Glutamatergic neuron (in vitro differentiated cells): ENCODE measurements at regions not wholly inside any gene's neighbourhood (a gene's known extent, or its start where the extent isn't known, plus 50 kb on each side); places are given as distances from the start of the nearest gene placed in this dataset.

ENCODE experiments used
- DNase-seq: peaks from one replicate; pipeline ENCODE4 v3.0.0; 2022
- H3K27ac Mint-ChIP-seq: one replicate; pipeline ENCODE4 v1.8.0; 2020; ENCODE audit warnings: mild to moderate bottlenecking, mixed read lengths, inconsistent platforms; ENCODE audit not compliant: unreplicated experiment
- H3K27me3 Mint-ChIP-seq: one replicate; pipeline ENCODE4 v1.8.0; 2020; ENCODE audit warnings: mild to moderate bottlenecking, moderate library complexity, mixed read lengths, inconsistent platforms; ENCODE audit not compliant: unreplicated experiment
- H3K36me3 Mint-ChIP-seq: one replicate; pipeline ENCODE4 v1.8.0; 2020; ENCODE audit warnings: mild to moderate bottlenecking, mixed read lengths, inconsistent platforms; ENCODE audit not compliant: unreplicated experiment
- H3K4me1 Mint-ChIP-seq: one replicate; pipeline ENCODE4 v1.8.0; 2020; ENCODE audit warnings: mild to moderate bottlenecking, low read depth, mixed read lengths, inconsistent platforms; ENCODE audit not compliant: unreplicated experiment
- H3K4me3 Mint-ChIP-seq: one replicate; pipeline ENCODE4 v1.8.0; 2020; ENCODE audit warnings: mild to moderate bottlenecking, mixed read lengths, inconsistent platforms; ENCODE audit not compliant: unreplicated experiment
- H3K9me3 Mint-ChIP-seq: one replicate; pipeline ENCODE4 v1.8.0; 2020; ENCODE audit warnings: mild to moderate bottlenecking, moderate library complexity, mixed read lengths, inconsistent platforms; ENCODE audit not compliant: unreplicated experiment
- TF ChIP-seq, protein P1 (sequence below): fragments of 200-600 bp; sonication (generic); IDR thresholded peaks from one replicate; pipeline ENCODE4 v1.5.0; 2021; ENCODE audit not compliant: partially characterized antibody, unreplicated experiment

GRCh38 chr7:56483861-56484550, 367.8 kb upstream of the NUPR2 start:
- no peak overlapping the region for H3K27ac Mint-ChIP-seq
- H3K4me1 Mint-ChIP-seq = no peaks in the 10 kb centered on the region
- peaks cover 5% of the 10 kb centered on the region for H3K36me3 Mint-ChIP-seq
- H3K4me3 Mint-ChIP-seq = no peak overlapping the region
- TF ChIP-seq, protein P1, sequence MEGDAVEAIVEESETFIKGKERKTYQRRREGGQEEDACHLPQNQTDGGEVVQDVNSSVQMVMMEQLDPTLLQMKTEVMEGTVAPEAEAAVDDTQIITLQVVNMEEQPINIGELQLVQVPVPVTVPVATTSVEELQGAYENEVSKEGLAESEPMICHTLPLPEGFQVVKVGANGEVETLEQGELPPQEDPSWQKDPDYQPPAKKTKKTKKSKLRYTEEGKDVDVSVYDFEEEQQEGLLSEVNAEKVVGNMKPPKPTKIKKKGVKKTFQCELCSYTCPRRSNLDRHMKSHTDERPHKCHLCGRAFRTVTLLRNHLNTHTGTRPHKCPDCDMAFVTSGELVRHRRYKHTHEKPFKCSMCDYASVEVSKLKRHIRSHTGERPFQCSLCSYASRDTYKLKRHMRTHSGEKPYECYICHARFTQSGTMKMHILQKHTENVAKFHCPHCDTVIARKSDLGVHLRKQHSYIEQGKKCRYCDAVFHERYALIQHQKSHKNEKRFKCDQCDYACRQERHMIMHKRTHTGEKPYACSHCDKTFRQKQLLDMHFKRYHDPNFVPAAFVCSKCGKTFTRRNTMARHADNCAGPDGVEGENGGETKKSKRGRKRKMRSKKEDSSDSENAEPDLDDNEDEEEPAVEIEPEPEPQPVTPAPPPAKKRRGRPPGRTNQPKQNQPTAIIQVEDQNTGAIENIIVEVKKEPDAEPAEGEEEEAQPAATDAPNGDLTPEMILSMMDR = no peak
- H3K9me3 Mint-ChIP-seq = peaks cover 20% of the 10 kb centered on the region
- no peak for DNase-seq
- peaks cover 4% of the 10 kb centered on the region for H3K27me3 Mint-ChIP-seq

- Mint-ChIP-seq H3K4me3 (no peak overlapping the region), H3K4me1 (no peaks in the 10 kb centered on the region), H3K27me3 (peaks cover 5% of the 10 kb centered on the region), H3K27ac (no peak overlapping the region), H3K9me3 (peaks cover 20% of the 10 kb centered on the region), H3K36me3 (peaks cover 7% of the 10 kb centered on the region)
- no peak for DNase-seq
- TF ChIP-seq, protein P1 = no peak
Measured at GRCh38 chr7:56483153-56483552, 366.9 kb upstream of the NUPR2 start.

DNA sequence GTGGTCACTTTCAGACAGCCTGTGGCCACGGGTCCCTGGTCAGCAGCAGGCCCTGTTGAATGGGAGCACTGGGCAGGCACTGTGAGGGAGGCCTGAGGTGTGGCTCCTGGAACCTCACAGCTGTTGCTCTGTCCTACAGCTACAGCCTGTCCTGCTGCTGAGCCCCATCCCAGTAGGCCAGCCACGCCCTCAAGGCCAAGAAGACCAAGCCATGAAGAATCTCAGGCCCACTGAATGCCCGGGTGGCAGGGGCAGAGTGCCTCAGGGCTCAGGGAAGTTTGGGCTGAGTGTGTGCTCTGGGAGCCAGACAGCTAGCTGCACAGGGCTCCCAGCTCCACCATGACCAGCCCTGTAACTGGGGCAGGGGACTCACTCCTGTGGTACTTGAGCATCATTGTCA, 363.5 kb upstream of the NUPR2 start:
- H3K27ac Mint-ChIP-seq = no peak overlapping the region
- H3K27me3 Mint-ChIP-seq = peaks cover 6% of the 10 kb centered on the region
- H3K4me1 Mint-ChIP-seq = no peaks in the 10 kb centered on the region
- H3K4me3 Mint-ChIP-seq = no peak overlapping the region
- no peak for DNase-seq
- peaks cover 5% of the 10 kb centered on the region for H3K36me3 Mint-ChIP-seq
- TF ChIP-seq, protein P1 = no peak
- peaks cover 29% of the 10 kb centered on the region for H3K9me3 Mint-ChIP-seq

DNA sequence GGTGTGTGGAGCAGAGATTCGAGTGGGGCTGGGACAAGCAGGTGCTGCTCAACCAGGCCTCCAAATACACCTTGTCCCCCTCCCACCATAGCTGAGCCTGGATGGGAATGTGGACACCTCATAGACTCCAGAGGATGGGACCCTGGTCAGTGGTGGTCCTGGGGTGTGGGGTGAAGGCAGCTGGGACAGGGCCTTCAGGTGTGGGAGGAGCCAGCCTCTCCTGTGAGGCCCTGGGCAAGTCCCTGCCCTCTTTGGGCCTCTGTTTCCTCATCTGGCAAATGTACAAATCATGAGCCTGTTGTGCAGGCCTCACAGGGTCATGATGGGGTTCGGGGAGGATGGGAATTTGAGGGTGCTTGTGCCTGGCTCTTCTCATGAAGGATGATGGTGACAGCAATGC, 362.9 kb upstream of the NUPR2 start:
- Mint-ChIP-seq H3K36me3 (peaks cover 5% of the 10 kb centered on the region), H3K4me3 (no peak overlapping the region), H3K9me3 (peaks cover 28% of the 10 kb centered on the region), H3K27ac (no peak overlapping the region), H3K27me3 (peaks cover 6% of the 10 kb centered on the region), H3K4me1 (no peaks in the 10 kb centered on the region)
- TF ChIP-seq, protein P1 = no peak
- DNase-seq = no peak

DNA sequence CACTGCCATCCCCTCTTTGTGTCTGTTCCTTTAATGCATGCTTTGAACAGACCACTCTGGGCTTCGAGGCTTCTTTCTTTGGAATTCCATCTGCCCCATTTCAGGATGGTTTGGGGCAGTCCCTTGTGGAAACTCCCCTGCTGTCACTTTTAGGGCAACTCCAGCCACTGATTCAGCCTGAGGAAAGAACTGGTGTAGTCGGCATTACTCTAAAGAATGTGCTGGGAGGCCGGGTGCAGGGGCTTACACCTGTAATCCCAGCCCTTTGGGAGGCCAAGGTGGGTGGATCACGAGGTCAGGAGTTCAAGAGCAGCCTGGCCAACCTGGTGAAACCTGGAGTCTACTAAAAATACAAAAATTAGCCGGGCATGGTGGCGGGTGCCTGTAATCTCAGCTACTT, 358.1 kb upstream of the NUPR2 start:
- no peak overlapping the region for H3K4me3 Mint-ChIP-seq
- TF ChIP-seq, protein P1 = no peak

More for the DNA sequence above, 358.1 kb upstream of the NUPR2 start:
- Mint-ChIP-seq H3K36me3 (peaks cover 5% of the 10 kb centered on the region), H3K4me1 (no peaks in the 10 kb centered on the region), H3K27ac (no peak overlapping the region), H3K27me3 (peaks cover 6% of the 10 kb centered on the region), H3K9me3 (peaks cover 33% of the 10 kb centered on the region)
- DNase-seq = no peak
